Fibroblast of skin of left quadriceps (primary cell): ENCODE measurements at regions not wholly inside any gene's neighbourhood (a gene's known extent, or its start where the extent isn't known, plus 50 kb on each side); places are given as distances from the start of the nearest gene placed in this dataset.
A peak's percentile ranks its signal among the peaks of the same experiment; 100 is the strongest.
"Not testable (repeated sequence)": the region's sequence is repeated elsewhere in the genome, so short reads cannot be mapped to it uniquely, and the experiment has no call there.

Experiments
- DNase-seq, 2 experiments: peaks; one replicate each; pipeline ENCODE4 v3.0.0-alpha.2; 2013; ENCODE audit warnings: low read depth in 2 of 2

DNA sequence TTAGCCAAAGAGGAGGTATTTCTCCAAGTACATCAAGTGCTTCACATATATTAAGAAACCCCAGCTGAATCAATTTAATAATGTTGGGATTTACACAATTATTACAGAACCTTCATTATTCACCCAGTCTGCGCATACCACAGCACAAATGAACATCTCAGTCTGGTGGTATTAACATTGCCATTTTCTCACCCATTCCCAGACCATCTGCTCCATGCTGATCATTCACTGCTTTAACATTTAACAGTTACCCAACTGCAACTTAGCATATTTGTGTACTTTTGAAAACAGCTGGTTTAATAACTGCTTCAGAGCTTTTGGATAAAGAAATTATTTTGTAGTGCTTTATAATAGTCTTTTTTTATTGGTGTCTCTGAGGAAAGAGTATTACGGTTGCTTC is 1072.1 kb downstream of the NXPH1 start:
- DNase-seq, result no peak

DNA sequence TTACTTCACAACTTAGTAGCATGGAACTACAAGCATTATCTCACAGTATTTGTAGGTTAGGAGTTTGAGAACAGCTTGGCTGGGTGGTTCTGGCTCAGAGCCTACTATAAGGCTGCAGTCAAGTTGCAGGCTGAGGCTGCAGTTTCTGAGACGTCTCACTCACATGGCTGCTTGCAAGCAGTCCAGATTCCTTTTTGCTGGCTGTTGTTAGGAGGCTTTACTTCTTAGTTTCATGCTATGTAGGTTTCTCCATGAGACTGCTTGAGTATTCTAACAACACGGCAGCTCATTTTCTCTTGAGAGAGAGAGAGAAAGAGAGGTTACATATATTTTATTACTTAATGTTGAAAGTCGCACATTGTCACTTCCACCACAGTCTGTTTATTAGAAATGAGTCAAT is 1073.9 kb downstream of the NXPH1 start:
- DNase-seq, result peak; percentile 22 to 25

DNA sequence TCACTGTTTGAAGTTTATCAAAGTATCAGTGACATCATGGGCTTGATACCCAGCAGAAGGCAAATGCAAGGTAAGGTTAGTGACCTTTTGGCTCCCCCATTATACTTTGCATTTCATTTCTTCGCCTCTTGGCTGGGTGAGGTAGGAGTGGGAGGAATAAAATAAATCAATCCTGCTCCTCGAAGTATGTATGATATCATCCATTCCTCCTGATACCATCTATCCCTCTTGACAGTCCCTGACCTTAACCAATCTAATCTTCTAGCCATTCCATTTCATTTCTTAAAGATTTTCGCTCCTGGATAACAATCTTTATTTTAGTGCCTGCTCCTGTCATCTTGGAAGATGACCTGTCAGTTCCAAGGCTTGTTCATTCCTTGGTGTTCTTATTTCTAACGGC is 1083.3 kb downstream of the NXPH1 start:
- no peak for DNase-seq

DNA sequence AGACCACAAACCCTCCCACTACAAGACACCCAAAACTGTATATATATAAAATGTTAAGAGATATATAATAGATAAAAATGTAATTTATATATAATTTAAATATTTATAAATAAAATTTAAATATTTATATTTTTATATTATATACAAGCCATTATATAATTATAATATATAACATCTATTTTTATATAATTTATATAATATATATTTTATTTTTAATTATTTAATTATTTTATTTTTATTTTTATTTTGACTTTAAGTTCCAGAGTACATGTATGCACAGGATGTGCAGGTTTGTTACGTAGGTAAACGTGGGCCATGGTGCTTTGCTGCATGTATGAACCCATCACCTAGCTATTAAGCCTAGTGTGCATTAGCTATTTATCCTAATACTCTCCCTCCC is 1090.2 kb downstream of the NXPH1 start:
- DNase-seq, result no peak

DNA sequence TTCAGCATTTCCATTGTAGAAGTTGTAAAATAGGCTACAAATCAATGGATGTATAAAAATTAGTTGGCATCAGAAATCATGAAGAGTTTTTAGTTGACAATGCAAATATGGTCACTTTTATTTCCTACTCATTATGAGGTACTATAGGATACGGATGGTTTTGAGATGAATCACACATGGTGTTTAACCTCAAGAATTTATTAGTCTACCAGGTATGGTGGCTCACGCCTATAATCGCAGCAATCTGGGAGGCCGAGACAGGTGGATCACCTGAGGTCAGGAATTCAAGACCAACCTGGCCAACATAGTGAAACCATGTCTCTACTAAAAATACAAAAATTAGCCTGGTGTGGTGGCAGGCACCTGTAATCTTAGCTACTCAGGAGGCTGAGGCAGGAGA is 1119.0 kb downstream of the NXPH1 start:
- DNase-seq, result not testable (repeated sequence)

DNA sequence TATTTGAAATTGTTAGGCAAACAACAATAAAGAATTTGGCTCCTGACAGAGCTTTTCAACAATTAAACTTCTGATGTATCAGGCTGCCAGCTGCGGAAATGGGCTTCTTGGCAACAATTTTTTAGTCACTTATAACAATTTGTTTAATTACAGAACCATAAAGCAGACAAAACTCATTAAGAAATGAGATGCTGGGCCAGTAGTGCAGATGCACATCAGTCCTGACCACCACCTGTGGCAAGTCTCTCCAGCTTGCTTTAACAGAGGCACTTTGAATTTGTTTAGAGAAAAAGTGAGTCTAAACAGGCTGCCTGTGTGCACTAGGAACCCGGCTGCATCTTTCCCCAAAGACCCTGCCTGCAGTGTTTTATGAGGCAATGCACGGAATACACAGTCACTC is 1124.4 kb downstream of the NXPH1 start:
- DNase-seq, result no peak

DNA sequence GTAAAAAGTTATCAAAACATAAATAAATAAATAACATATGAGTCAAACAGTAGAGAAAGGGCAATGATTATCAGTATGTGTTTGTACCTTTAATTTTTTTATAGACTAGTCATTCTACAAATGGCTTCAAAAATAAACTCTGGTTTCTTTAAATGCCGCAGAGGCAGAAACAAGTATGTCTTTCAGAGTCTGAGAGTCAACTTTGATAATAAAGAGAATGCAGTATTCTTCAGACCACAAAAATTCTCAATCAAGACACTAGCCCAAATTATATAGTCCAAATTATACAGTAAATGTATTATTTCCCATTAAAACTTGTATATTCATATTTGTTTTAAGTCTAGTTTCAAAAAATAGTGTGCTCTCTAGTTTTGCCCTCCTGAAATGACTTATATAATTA is 1142.3 kb downstream of the NXPH1 start:
- DNase-seq, result no peak

DNA sequence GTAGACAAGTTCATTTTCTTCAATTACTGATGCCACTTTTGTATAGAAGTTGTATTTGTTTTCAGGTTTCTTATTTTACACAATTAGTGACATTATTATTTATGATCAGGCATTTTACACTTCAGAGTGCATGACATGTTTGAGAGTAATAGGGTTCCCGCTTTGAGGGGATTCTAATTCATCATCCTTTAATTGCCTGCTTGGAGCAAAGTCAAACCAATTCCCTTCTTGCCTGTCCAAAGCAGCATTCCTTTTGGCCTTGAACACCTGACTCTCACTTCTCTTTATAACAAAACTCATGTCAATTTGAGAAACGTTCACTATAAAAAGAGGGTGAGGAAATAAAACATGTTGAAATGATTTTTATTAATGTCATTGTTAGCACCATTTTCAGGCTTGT is 1149.4 kb downstream of the NXPH1 start:
- DNase-seq, result no peak

DNA sequence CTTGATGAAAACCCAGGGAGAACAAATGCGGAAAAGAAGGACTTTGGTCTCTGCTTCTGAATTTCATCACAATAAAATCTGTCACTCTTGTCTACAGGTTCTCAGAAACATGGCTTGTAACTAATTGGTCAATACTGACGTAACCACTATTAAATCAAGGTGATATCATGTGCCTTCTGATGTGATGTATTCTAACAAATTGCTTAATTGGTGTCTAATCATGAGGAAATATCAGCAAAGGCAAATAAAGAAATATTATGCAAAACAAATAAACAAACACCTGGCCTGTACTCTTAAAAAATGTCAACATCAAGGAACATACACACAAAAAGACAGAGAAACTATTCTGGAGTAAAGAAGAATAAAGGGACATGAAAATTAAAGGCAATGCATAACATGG is 1165.0 kb downstream of the NXPH1 start:
- DNase-seq, result no peak

DNA sequence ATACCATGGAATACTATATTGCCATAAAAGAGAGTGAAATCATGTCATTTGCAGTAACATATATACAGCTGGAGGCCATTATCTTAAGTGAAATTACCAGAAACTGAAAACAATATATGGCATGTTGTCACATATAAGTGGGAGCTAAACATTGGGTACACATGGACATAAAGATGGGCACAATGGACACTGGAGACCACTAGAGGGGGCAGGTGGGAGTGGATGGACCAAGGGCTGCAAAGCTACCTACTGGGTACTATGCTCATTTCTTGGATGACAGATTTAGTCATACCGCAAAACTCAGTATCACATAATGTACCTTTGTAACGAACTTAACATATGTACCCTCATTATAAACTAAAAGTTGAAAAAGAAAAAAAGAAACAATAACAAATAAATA is 1167.6 kb downstream of the NXPH1 start:
- no peak for DNase-seq

DNA sequence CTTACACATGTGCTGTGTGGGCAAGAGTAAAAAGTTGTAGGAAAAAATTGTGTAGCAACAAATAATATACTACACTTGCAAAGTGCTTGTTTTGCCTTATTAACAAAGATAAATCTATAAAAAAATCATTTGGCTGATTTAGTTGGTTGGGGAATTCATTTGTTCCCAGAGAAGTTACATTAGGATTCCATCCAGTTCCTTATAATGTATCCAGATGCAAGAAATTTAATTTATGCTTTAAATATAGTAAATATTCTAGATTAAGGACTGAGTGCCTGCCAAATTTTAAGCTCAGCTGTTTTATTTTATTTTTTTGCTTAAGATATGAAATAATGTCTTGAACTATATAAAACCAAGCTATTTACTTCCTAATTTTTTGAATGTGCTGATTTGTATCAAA is 1169.9 kb downstream of the NXPH1 start:
- no peak for DNase-seq

DNA sequence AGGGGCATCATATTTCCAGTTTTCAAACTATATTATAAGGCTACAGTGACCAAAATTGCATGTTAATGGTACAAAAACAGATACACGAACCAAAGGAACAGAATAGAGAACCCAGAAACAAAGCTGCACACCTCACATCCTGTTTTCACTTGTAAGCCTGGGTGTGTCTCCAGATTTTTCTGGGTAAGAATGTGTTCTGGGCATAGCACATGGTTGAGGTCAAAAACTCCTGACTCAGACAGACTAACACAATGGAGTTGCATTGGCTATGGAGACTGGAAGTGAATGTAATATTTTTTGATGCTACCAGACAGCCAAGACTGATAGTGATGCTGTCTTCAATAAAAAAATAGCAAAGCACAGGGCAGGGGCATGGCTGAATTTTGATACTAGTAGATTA is 1175.2 kb downstream of the NXPH1 start:
- DNase-seq, result no peak

DNA sequence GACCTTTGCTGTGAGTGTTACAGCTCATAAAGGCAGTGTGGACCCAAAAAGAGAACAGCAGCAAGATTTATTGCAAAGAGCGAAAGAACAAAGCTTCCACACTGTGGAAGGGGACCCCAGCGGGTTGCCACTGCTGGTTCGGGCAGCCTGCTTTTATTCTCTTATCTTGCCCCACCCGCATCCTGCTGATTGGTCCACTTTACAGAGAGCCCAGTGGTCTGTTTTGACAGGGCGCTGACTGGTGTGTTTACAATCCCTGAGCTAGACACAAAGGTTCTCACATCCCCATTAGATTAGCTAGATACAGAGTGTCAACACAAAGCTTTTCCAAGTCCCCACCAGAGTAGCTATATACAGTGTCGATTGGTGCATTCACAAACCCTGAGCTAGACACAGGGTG is 1187.5 kb downstream of the NXPH1 start:
- not testable (repeated sequence) for DNase-seq

DNA sequence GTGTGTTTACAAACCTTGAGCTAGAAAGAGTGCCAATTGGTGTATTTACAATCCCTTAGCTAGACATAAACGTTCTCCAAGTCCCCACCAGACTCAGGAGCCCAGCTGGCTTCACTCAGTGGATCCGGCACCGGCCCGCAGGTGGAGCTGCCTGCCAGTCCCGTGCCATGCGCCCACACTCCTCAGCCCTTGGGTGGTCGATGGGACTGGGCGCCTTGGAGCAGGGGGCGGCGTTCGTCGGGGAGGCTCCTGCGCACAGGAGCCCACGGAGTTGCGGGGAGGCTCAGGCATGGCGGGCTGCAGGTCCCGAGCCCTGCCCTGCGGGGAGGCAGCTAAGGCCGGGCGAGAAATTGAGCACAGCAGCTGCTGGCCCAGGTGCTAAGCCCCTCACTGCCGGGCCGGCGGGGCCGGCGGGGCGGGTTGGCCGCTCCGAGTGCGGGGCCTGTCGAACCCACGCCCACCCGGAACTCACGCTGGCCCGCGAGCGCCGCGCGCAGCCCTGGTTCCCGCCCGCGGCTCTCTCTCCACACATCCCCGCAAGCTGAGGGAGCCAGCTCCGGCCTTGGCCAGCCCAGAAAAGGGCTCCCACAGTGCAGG is 1188.0 kb downstream of the NXPH1 start:
- DNase-seq, result not testable (repeated sequence)

DNA sequence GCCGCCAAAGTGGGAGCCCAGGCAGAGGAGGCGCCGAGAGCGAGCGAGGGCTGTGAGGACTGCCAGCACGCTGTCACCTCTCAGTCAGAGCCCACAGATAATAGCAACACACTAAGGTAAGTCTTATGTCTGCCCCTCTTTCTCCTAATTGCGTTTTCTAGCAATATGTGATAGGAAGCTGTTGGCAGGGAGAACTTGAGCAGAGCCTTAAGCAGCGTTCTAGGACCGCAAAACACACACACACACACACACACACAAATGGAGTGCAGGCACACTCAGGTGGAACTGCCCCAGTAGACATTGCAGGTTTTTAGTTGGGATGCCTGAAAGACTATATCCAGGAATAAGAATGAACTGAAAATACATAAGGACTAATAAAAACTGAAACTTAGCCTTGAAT is 1188.5 kb downstream of the NXPH1 start:
- no peak for DNase-seq

DNA sequence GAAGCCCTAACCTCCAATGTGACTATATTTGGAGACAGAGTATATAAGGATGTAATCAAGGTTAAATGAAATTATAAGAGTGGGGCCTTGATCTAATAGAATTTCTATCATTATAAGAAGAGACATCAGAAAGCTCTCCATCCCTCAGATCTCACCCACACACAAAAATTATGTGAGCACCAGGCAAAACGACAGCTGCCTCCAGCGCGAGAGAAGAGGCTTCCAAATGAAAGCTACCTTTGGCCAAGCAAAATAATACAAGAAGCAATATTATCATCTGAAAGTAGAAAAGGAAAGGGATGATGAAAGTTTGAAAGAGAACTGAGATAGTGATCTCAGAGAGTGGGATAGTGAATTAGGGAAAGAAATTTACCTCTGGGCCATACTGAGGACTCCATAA is 1192.5 kb downstream of the NXPH1 start:
- no peak for DNase-seq

DNA sequence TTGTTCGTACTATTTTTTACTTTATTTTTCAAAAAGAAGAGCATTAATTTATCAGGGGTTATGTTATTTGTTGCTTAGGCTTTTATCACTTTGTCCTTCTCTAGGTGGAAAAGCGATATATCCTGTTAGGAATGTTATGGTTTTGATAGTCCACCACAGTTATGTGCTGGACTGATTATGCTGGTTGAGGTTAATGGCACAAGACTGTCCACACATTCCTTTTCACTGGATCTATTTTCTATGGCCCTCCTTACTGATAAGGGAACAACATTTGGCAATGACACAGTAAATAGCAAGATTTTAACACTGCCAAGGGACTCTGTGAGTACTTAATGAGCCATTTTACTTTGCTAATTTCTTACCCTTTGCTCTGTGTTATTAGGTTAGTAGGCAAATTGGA is 1212.3 kb downstream of the NXPH1 start:
- no peak for DNase-seq

DNA sequence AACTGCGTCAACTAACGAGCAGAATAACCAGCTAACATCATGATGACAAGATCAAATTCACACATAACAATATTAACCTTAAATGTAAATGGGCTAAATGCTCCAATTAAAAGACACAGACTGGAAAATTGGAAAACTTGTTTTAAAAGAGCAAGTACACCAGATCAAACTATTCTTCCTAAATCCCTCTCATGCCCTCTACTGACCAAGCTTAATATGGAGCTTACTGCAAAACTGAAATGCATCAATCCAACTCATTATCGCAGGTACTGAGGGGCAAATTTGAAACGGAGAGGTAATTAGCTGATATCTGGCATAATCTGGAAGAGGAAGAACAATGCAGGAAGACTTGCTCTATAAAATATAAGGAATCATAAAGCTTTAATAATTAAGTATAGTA is 1223.8 kb downstream of the NXPH1 start:
- DNase-seq, result no peak

DNA sequence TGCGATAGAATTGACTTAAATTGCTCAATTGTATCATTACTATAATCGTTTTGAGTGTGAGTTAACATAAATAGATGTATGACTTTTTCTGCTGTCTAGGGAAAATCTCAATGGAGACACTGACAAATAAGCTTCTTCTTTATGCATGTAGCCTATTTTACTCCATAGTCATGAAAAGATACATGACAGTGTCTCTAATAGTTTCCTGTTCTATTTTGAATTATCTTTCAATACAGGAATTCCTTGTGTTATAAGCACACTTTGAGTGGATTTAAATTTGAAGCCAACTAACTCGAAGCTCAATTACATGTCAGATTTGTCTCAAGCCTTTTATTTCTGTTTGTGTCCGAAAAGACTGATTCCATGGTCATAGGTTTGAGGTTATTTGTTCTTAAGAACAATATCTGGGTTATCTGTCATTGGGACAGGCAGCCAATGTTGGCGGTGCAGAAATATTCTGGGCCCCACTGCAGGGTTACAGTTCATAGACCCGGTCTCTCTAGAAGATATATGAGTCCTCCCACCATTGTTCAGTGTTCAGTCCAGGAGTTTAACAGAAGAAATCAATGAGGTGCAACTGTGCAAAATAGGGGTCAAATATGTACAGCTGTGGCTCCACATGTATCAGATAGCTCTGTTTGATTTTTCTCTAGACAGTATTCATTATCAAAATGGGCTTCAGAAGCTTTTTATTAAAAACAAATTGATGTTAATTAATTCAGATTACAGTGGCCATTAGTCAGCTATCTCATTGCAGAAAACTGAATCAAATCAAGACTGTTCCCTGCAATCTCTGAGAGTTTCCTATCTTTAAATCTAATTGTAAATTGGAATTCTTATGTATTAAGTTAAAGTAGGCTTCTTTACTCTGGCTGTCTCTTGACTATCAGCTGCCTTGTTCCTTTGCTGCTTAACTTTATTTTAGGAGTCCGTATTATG is 1238.8 kb downstream of the NXPH1 start:
- DNase-seq, result no peak

DNA sequence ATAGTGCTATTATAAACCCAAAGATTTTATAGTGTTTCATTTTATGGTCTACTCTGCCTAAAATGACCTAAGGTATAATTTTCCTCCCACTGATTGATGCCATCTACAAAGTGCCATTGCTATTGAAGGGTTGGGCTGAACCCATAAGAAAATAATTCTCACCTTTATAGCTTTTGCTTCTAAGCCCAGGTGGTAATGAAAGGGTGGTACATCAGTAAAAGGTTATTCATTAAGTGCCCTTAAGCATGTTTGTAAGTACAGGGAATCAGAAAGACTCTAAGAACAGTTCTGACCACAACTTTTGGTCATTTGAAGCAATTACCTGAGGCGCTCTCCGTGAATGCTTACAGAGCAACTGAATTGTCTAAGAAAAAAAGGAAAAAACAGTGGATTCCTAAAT is 1247.3 kb downstream of the NXPH1 start:
- DNase-seq, result no peak

DNA sequence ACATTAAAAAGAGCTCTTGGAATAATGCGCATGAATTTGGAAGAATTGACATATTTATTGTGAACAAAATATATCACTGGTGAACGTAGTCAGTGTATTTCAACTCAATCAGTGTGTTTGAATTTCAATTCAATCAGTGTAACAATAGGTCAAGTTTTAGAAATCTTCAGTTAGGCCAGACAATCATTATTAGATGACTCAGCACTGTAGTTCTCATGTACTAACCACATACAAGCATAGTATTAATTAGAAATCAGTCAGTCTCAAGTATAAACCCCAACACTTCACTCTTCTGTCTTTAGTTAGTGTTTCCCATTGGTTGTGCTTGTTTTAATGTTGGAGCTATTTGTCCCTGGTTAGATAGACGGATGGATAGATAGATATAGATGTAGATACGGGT is 1247.9 kb downstream of the NXPH1 start:
- DNase-seq, result no peak

DNA sequence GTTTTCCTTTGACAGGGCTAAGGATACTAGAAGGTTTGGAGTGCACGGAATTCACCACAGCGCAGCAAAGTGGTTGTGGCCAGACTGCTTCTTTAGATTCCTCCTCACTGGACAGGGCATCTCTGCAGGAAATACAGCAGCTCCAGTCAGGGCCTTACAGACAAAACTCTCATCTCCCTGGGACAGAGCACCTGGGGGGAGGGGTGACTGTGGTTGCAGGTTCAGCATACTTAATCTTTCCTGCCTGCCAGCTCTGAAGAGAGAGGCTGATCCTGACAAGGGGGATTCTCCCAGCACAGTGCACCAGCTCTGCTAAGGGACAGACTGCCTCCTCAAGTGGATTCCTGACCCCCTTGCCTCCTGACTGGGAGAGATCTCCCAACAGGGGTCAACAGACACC is 1257.9 kb downstream of the NXPH1 start:
- DNase-seq, result no peak

DNA sequence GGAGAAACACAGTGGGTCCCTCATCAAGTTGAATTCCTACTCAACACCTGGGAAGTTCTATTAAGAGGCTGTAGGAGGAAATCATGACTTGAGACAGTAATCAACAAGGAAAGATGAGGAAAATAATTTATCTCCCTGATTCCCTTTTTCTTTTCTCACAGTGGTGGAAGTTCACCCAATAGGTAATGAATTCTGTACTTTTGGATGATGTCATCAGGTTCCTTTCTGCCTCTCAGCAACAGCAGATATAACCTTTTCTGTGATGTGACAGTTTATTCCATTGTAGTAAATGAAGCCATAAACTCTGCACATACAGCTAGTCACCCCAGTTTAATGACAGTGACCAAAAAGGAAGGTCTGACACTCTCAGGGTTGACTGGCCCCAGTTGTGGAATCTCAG is 1265.0 kb downstream of the NXPH1 start:
- DNase-seq, result no peak

DNA sequence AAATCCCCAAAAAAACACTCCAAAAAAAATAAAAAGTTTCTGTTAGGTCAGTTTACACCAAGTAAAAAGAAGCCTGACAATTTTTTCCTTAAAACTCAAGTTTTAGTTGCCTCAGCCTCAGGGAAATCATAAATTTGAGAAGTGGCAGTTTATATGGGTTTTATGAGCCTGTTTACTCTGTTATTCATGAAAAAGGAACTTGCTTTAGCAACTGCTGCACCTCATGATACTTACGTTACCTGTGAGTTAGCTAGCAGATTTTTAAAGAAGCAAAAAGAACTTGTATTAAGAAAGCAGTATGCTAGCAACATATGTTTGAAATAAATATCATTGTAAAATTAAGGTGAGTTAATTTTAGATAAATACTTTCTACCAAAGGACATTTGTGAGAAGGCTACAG is 1264.5 kb upstream of the PHF14 start:
- no peak for DNase-seq
